IMR-90 (cell line): ENCODE measurements at regions not wholly inside any gene's neighbourhood (a gene's known extent, or its start where the extent isn't known, plus 50 kb on each side); places are given as distances from the start of the nearest gene placed in this dataset.
A peak's percentile ranks its signal among the peaks of the same experiment; 100 is the strongest.

Experiments used
- ATAC-seq: fragments of 200-7000 bp; cut with Tn5 transposase; 2 replicates; pipeline ENCODE4 v1.9.1; 2020; ENCODE audit warnings: low read depth, mild to moderate bottlenecking, moderate library complexity
- BruUV-seq: library from RNA; stranded (reverse); fragments of 400-500 nt; replicated peaks from 2 replicates; lab custom pipeline; 2021; lab: Mats Ljungman, UMichigan
- CTCF ChIA-PET: fragments of 300-600 bp; formaldehyde crosslinking; extraction: SDS; loops from one replicate; lab custom pipeline; 2021; ENCODE audit warnings: antibody characterized with exemption; lab: Yijun Ruan, JAX
- POLR2A ChIA-PET: fragments of 300-600 bp; sonication (Branson Sonifier 250); formaldehyde crosslinking; loops from one replicate; lab custom pipeline; 2022; ENCODE audit warnings: antibody characterized with exemption; ENCODE audit not compliant: unreplicated experiment; lab: Charles Lee
- DNase-seq: peaks from one replicate; pipeline ENCODE4 v3.0.0; 2013
- H2AFZ ChIP-seq: replicated peaks from 2 replicates; pipeline ENCODE3; 2013; ENCODE audit warnings: low read length, mild to moderate bottlenecking; ENCODE audit not compliant: poor library complexity
- H2AK5ac ChIP-seq: 2 replicates; pipeline ENCODE4 v1.6.1; 2013; ENCODE audit warnings: low read depth, low read length, inconsistent platforms
- H2AK9ac ChIP-seq: replicated peaks from 2 replicates; pipeline ENCODE3; 2013; ENCODE audit warnings: mild to moderate bottlenecking, low read depth, low read length, moderate library complexity; ENCODE audit not compliant: poor library complexity
- H2BK120ac ChIP-seq: 2 replicates; pipeline ENCODE4 v1.6.1; 2013; ENCODE audit warnings: low read depth, low read length, inconsistent platforms
- H2BK15ac ChIP-seq: 3 replicates; pipeline ENCODE4 v1.6.1; 2013; ENCODE audit warnings: low read depth, low read length, inconsistent platforms
- H2BK20ac ChIP-seq: 2 replicates; pipeline ENCODE4 v1.6.1; 2013; ENCODE audit warnings: low read depth, mild to moderate bottlenecking, inconsistent platforms, low read length, moderate library complexity
- H2BK5ac ChIP-seq: 2 replicates; pipeline ENCODE4 v1.6.1; 2013; ENCODE audit warnings: mild to moderate bottlenecking, low read depth, low read length, inconsistent platforms; ENCODE audit not compliant: poor library complexity, severe bottlenecking
- H3K14ac ChIP-seq: replicated peaks from 2 replicates; pipeline ENCODE4 v1.6.1; 2013; ENCODE audit warnings: low read depth, low read length, inconsistent platforms
- H3K18ac ChIP-seq: 2 replicates; pipeline ENCODE4 v1.6.1; 2013; ENCODE audit warnings: low read depth, low read length, control low read depth
- H3K23ac ChIP-seq: 2 replicates; pipeline ENCODE4 v1.6.1; 2013; ENCODE audit warnings: low read depth, low read length, inconsistent platforms
- H3K27ac ChIP-seq: 2 replicates; pipeline ENCODE4 v1.5.1; 2013; ENCODE audit warnings: mild to moderate bottlenecking, control low read depth, low read length; ENCODE audit not compliant: insufficient read depth
- H3K27me3 ChIP-seq: 2 replicates; pipeline ENCODE4 v1.6.1; 2013; ENCODE audit warnings: low read length; ENCODE audit not compliant: control insufficient read depth, insufficient read depth
- H3K36me3 ChIP-seq: 2 replicates; pipeline ENCODE4 v1.6.1; 2013; ENCODE audit warnings: low read length, mixed read lengths; ENCODE audit not compliant: control insufficient read depth, insufficient read depth
- H3K4ac ChIP-seq: 2 replicates; pipeline ENCODE4 v1.6.1; 2013; ENCODE audit warnings: low read depth, low read length, inconsistent platforms
- H3K4me1 ChIP-seq: 2 replicates; pipeline ENCODE4 v1.6.1; 2013; ENCODE audit warnings: low read length, mixed read lengths; ENCODE audit not compliant: control insufficient read depth, insufficient read depth
- H3K4me2 ChIP-seq: 2 replicates; pipeline ENCODE4 v1.6.1; 2013; ENCODE audit warnings: low read depth, mild to moderate bottlenecking, control low read depth, low read length, moderate library complexity
- H3K4me3 ChIP-seq: 2 replicates; pipeline ENCODE4 v1.5.1; 2013; ENCODE audit warnings: low read depth, mild to moderate bottlenecking, control low read depth, low read length, moderate library complexity; ENCODE audit not compliant: insufficient read depth
- H3K56ac ChIP-seq: 2 replicates; pipeline ENCODE4 v1.6.1; 2013; ENCODE audit warnings: low read length, inconsistent platforms; ENCODE audit not compliant: insufficient read depth; ENCODE audit errors: extremely low read depth
- H3K79me1 ChIP-seq, 2 experiments: 2 replicates each; pipeline ENCODE4 v1.6.1; 2013; ENCODE audit warnings: low read length in 2 of 2, inconsistent platforms in 1 of 2, low read depth in 1 of 2
- H3K9ac ChIP-seq: 2 replicates; pipeline ENCODE4 v1.6.1; 2013; ENCODE audit warnings: low read depth, low read length, control low read depth
- H3K9me1 ChIP-seq: 2 replicates; pipeline ENCODE4 v1.6.1; 2013; ENCODE audit warnings: low read length, inconsistent platforms; ENCODE audit not compliant: insufficient read depth
- H3K9me3 ChIP-seq: 2 replicates; pipeline ENCODE4 v1.6.1; 2013; ENCODE audit warnings: low read length; ENCODE audit not compliant: control insufficient read depth, insufficient read depth
- H4K20me1 ChIP-seq: 2 replicates; pipeline ENCODE4 v1.6.1; 2013; ENCODE audit warnings: low read length, inconsistent platforms; ENCODE audit not compliant: insufficient read depth
- H4K5ac ChIP-seq: 2 replicates; pipeline ENCODE4 v1.6.1; 2013; ENCODE audit warnings: mild to moderate bottlenecking, low read depth, low read length, control low read depth
- H4K8ac ChIP-seq, 2 experiments: 2 replicates each; pipeline ENCODE4 v1.6.1; 2013; ENCODE audit warnings: low read depth in 2 of 2, low read length in 2 of 2, control low read depth in 1 of 2, inconsistent platforms in 1 of 2
- H4K91ac ChIP-seq: 2 replicates; pipeline ENCODE4 v1.6.1; 2013; ENCODE audit warnings: low read depth, low read length, inconsistent platforms; ENCODE audit not compliant: insufficient read depth
- FOS ChIP-seq: fragments of 150-350 bp; IDR thresholded peaks from 2 replicates; pipeline ENCODE4 v1.6.1; 2016; ENCODE audit warnings: low read depth, low read length
- MXI1 ChIP-seq: IDR thresholded peaks from 2 replicates; pipeline ENCODE4 v1.6.1; 2012; ENCODE audit warnings: low read depth, mild to moderate bottlenecking, low read length, moderate library complexity, borderline replicate concordance
- NFE2L2 ChIP-seq: fragments of 150-350 bp; IDR thresholded peaks from 2 replicates; pipeline ENCODE4 v1.6.1; 2016; ENCODE audit warnings: low read depth, mild to moderate bottlenecking, low read length
- RFX5 ChIP-seq: IDR thresholded peaks from 2 replicates; pipeline ENCODE4 v1.8.0; 2012; ENCODE audit warnings: low read depth, mild to moderate bottlenecking, low read length, moderate library complexity
- WGBS, 2 experiments: methylation state at CpG; one replicate each; pipeline versions ENCODE4 v1.1.5 to v1.1.7; 2013; ENCODE audit warnings: missing lambda C conversion rate in 2 of 2; ENCODE audit not compliant: insufficient read length in 1 of 2; ENCODE audit errors: extremely low coverage in 2 of 2; 5-methylcytosine and 5-hydroxymethylcytosine counted together
- dilution Hi-C: fragments of 300-500 bp; cut with HindIII; formaldehyde crosslinking; loops from one replicate; pipeline ENCODE4 v1.14.3; 2018; ENCODE audit warnings: low sequenced_read_pairs; ENCODE audit not compliant: unreplicated experiment
- in situ Hi-C: fragments of 300-500 bp; cut with MboI; formaldehyde crosslinking; loops from 3 replicates; pipeline ENCODE4 v1.14.3; 2019; ENCODE audit warnings: low sequenced_read_pairs, inconsistent platforms, mixed read lengths
- intact Hi-C: fragments of 100-400 bp; cut with micrococcal nuclease; formaldehyde crosslinking; loops from 2 replicates; pipeline ENCODE4 v1.10.0; 2022

GRCh38 chr13:97122381-97122996, 99.6 kb upstream of the MBNL2 start:
- Histone ChIP-seq H3K9me1 (peaks cover 22% of the 10 kb centered on the region), H3K18ac (peak overlapping the region; percentile 90), H4K91ac (peak overlapping the region; percentile 7; the same call in 1 of the 2 replicates), H3K9me3 (no peaks in the 10 kb centered on the region), H3K4me3 (no peak overlapping the region; the same call in 1 of the 2 replicates), H2BK5ac (peak overlapping the region; percentile 89), H3K56ac (no peak overlapping the region), H3K27me3 (no peaks in the 10 kb centered on the region), H3K4ac (peak overlapping the region; percentile 4; the same call in 1 of the 2 replicates), H4K20me1 (no peaks in the 10 kb centered on the region), H3K14ac (no peak overlapping the region), H3K4me1 (peaks cover 28% of the 10 kb centered on the region), H3K27ac (no peak overlapping the region), H3K79me1 (0 out of 4 replicates have a peak, but pooled peaks cover 0 to 5% of the 10 kb centered on the region in 2 experiments), H4K5ac (peak overlapping the region; percentile 83), H2BK120ac (peak overlapping the region; percentile 22), H3K9ac (no peak overlapping the region), H3K23ac (no peak overlapping the region; the same call in 1 of the 2 replicates), H2AK9ac (no peak overlapping the region), H4K8ac (peak overlapping the region in 1 of 2 experiments; percentile 6; a peak in 1 of 4 replicates), H2BK20ac (peak overlapping the region; percentile 20; the same call in 1 of the 2 replicates), H3K36me3 (no peaks in the 10 kb centered on the region), H2AFZ (no peak overlapping the region), H2AK5ac (no peak overlapping the region), H3K4me2 (peak overlapping the region; percentile 91; the same call in 1 of the 2 replicates), H2BK15ac (peak overlapping the region; percentile 60; the same call in 2 of the 3 replicates)
- DNase-seq = peak; percentile 73
- no TSS peak for BruUV-seq
- intact Hi-C loops = no loop called here
- dilution Hi-C loops = no loop called here
- in situ Hi-C loops = loop anchor here (5.0 kb wide), 1 partner anchor 90 kb away; no protein-coding TSS in a partner anchor
- no CpG with 5 or more reads among the region's 4 CpGs for WGBS, 2 experiments
- no peak; the same call in 1 of the 2 replicates for ATAC-seq
- TF ChIP-seq MXI1 (no peak), RFX5 (no peak), FOS (0 out of 2 replicates have a peak, but pooled peaks have one; percentile 24), NFE2L2 (no peak)
- ChIA-PET POLR2A (no interaction called here), CTCF (interaction anchor here (0.5 to 1.4 kb wide), 3 partner anchors 21 to 105 kb away, joined by 3 to 4 read pairs (median 4); no protein-coding TSS in a partner anchor)
